NCI-H226 (cell line): ENCODE measurements at regions not wholly inside any gene's neighbourhood (a gene's known extent, or its start where the extent isn't known, plus 50 kb on each side); places are given as distances from the start of the nearest gene placed in this dataset.

ENCODE experiments used
- DNase-seq: peaks from one replicate; pipeline ENCODE4 v3.0.0-alpha.2; 2015

DNA sequence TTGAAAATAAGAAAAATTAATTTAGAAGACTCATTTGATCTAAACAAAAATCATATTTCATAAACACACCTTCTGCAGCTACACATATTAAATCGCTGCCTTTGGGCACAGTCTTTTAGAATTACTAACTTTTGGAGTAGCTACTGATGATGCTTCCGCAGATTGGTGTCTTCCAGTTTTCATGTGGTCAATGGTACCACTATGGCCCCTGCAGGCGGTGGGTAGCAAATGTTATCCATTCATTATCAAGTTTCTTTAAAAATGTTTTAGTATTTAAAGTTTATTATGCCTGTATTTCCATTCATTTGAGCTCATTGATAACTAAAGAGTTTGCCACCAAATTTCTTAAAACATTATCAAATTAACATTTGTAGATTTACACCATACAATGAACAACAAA is 122.9 kb upstream of the GRAMD2B start:
- no peak for DNase-seq

DNA sequence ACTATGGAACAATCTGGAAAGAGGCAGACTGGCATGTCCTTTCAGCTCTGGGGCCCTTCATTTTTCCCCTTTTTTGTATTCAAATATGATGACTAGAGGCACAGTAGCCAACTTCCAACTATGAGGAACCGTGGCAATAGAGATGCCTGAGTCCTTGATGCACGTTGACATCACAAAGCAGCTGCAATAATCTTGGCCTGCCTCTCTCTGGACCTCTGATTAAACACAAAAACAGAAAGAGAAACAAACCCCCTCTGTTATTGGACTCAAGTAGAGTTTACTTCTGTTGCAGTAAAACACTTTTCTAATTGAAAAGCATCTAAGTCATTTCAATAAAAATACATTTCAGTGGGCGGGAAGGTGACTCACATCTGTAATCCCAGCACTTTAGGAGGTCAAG is 122.2 kb upstream of the GRAMD2B start:
- no peak for DNase-seq

DNA sequence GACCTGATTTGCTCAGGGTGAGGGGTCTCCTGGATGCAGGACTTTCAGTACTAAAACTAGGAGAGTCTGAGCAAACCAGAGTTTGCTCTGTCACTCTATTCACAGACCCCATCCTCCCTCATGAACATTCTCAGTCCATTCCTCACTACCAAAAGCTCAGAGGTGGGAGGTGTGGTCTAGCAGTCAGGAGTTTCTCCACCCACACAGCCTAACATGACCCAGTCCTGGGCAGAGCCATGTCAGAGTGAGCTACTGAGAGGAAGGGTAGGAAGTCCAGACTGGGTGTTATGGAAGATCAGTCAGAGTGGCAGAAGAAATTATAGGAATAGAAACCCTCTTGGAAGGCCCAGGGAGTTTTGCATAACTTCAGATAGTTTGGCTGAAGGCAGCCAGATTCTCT is 113.3 kb upstream of the GRAMD2B start:
- DNase-seq = peak; percentile 9

DNA sequence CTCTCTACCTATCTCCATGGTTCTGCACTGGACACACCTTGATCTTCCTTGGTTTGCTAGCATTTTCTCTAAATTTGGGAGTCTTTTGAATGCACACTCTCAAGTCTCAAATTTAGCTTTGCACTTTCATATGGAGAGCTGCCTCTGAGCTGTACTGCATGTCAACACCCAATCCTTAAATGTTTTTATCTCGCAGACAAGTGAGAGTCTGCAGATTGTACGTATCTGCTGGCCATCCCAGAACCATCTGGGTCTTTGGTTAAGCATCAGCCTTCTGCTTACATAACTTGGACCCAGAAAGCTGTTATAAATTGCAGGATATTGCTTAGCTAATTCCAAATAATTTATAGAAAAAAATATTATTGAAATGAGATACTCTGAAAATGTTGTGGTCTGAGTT is 111.4 kb upstream of the GRAMD2B start:
- no peak for DNase-seq

DNA sequence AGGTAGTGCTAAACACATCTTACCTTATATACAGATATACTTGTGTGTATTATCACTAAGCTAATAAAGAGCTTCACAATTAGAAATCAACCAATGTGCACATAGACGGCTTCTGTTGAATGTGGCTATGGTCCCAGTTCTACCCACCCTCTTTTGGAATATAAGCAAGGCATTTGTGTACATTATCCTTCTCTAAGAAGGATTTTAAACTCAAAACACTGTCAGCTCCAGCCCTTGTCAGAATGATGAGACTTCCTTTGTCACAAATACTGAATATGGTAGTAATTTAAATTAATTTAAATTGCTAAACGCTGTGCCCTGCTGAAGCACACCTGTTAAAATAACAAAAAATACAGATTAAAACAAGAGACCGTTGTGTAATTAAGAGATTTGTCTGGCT is 107.9 kb upstream of the GRAMD2B start:
- no peak for DNase-seq

DNA sequence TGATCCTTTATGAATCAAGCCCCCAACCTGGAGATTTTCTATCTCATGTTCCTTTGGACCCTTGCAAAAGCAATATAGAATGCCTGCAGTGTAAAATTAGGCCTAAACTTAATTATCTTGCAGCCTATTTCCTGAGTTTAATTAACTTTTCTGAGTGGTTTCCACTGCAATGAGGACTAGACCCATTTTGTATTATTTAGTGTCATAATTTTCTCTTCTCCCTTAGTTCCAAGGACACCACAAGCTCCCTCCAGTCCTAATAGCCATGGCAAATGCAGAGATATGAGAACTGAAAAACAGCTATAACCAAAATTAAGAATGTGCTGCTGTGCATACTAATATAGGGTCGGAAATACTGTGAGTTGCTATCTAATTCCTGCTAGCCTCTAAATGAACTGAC is 90.9 kb upstream of the GRAMD2B start:
- no peak for DNase-seq

DNA sequence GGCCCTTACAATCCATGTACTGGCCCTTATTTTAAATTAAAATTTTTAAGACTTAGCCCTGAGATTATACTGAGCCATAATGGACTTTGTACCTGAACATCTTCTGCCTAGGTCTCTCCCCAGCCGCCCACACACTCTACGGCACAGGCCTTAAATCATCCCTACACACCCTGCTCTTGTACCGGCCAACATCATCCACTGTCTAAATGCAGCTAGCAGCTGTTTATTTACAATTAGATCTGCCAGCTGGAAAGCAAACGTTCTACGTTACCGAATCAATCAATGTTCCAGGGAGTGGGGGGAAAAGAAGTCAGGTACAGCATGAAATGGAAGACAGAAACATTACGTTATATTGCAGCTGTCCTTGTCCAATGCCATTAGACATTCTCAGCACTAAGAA is 88.4 kb upstream of the GRAMD2B start:
- DNase-seq = no peak

DNA sequence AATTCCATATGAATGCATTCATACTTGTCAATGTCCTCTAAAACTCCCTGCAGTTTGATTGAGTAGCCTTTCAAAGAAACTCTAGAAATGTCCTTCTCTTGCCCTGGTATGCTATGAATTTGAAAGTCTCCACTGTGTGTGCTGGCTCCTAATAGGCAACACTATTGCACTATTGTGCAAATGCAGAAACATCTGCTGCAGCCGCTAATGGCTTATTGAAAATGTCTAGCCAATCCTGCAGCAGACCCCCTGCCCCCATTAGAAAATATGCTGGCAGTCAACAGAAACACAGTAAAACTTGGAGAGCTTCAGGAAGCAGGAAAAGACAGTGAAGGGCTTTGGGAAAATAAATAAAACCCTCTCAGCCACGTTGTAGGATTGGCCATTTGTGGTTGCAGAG is 87.3 kb upstream of the GRAMD2B start:
- DNase-seq = no peak

DNA sequence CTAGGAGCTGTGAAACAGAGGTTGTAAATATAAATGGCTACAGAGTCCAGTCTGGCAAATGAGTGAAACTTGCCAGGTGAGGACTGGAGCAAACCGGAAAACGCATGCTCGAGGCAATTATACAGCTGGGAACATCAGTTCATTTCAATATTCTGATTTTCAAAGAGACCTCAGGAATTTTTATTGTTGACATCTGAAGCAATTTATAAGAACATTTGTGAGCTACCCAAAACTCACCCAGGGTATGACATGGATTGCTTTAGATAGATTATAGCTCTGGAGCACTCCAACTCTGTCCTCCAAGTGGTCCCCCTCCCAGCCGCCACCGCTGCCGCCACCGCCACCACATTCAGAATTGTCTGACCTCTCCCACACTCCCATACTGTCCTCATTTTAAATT is 84.6 kb upstream of the GRAMD2B start:
- no peak for DNase-seq

DNA sequence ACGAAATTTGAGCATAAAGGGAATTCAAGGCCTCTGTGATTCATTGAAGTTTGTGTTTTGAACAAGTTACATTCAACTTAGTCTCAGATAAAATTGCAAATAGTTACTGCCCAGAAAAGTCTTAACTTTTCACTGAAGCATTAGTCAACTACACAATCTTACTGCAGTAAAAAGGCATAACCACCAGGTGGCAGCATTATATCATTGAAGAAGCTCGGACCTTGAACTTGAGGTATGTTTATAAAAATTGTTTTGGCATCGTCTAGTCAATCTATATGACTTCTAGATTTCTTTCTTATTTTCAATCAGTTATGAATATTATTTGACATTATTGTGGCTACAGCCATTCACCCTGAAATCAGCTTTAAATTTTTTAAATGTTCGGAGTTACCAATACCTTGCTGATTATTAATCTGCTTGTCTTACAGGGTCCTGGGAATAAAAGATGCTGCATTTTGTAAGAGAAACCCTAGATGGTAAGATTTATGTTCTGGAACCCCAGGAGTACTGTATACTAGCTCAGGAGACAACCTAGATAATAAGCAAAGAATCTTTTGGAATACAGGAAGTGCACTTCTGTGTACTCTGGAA is 83.9 kb upstream of the GRAMD2B start:
- DNase-seq = no peak

DNA sequence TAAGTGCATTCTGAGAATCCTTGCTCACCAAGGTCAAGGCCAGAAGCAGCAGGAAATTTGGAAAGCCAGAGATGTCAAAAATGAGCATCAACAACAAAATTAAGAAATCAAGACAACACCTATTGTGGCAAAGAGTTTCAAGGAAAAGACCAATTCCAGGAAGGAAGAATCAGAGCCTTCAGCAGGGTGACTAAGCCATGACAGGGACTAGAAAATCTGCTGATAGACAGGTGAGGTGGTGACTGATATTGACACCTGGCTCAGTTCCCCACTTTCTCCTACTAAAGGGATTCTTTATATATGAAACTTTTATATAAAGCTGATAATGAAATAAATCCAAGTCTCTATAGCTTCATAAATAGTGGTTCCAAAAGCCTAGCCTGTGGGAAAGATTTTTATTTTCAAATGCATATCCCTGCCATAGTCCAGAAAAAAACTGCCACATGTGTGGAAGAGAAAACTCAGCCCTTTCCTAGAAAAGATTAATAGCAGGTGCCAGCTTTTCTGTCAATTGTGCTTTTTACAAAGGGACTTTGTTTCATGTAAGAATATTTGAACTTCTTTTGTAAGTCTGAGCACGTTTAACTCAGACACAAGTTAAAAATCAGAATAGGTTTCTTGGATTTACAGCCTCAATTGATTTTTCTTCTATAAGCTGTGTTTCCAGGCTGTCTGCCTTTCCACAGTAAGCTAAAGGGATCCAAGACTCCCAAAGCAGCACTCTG is 81.1 kb upstream of the GRAMD2B start:
- no peak for DNase-seq

DNA sequence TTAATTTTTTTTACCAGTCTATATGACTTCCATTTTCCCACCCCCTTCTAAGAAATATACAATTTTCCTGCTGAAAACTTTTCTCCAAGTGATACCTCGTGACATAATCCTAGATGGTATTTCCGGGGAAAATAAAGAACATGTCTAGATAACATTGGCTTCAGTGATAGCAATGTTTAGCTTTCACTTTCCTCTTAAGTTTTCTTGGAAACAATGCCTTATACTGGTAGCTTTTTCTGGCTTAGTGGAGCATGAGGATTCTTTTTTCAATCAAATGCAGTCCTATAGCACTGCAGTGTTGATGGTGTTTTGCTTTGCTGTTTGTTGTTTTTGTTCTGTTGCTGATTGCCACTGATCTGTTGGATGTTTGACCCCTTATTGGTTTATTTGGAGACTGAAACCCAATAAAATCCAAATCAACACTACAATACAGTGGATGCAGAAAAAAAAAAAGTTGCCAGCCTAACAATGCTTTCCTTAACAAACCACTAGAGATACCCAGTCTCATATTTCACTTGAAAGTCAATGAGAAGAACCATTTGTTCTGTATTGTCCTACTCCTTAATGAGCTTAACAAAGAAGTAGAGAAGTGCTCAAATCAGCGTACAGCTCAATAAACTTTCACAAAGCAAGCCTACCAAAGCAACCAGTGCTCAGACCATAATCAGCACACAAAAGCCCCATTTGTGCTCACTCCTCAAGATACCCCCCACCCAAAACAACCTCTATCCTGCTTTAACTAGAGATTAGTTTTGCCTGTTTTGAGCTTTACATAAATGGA is 74.2 kb upstream of the GRAMD2B start:
- DNase-seq = peak; percentile 35

DNA sequence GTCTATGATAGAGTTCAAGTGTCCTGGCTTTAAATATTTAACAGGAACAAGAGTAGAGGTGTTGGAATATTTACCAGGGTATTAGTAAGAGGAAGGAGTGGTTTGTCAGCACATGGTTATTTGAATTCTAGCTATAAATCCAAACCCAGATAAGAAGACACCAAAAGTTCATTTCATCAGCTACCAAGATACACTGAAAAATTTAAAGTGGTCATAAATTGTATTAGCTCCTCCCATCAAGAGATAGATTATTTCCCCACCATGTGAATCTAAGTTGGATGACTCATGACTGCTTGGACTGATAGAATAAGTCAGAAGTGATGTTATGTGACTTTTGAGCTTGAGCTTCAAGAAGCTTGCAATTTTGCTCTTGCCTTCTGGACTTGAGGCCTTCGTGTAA is 72.1 kb upstream of the GRAMD2B start:
- peak; percentile 81 for DNase-seq

DNA sequence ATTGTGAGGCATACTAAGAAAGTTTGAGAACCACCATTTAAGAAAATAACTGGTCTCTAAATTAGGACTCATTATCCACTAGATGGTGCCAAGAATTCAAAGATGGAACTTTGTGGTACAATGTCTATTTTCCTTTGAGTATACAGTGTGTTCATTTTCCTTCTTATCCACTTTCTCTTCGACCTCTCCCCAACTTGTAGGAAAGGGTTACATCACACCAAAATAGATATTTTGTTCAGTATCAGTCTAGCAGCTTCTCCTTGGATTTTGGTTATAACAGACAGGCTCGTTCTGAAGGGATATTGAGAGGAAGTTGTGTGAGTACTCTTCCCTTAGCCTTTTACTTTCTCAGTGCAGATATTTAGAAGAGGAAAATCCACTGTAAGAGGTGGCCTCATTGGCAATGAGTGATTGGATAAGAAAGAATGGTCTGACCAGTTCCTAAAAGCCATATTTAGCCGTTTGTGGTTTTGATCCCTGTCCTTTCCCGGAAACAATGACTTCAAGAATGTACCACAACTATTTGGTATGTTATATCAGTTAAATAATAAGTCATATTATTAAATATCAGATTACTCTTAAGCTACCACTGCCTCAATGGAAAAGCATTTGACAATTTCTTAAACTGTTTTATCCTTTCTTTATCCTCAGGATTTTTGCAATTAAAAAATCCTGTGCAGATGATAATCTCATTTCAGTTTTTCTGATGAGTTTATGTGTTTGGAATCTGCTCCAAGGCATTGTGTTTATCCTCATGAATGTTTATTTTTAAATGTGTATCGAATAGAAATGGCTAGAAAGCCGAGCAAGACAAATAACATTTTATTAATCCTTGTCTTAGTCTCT is 69.0 kb upstream of the GRAMD2B start:
- peak; percentile 85 for DNase-seq

DNA sequence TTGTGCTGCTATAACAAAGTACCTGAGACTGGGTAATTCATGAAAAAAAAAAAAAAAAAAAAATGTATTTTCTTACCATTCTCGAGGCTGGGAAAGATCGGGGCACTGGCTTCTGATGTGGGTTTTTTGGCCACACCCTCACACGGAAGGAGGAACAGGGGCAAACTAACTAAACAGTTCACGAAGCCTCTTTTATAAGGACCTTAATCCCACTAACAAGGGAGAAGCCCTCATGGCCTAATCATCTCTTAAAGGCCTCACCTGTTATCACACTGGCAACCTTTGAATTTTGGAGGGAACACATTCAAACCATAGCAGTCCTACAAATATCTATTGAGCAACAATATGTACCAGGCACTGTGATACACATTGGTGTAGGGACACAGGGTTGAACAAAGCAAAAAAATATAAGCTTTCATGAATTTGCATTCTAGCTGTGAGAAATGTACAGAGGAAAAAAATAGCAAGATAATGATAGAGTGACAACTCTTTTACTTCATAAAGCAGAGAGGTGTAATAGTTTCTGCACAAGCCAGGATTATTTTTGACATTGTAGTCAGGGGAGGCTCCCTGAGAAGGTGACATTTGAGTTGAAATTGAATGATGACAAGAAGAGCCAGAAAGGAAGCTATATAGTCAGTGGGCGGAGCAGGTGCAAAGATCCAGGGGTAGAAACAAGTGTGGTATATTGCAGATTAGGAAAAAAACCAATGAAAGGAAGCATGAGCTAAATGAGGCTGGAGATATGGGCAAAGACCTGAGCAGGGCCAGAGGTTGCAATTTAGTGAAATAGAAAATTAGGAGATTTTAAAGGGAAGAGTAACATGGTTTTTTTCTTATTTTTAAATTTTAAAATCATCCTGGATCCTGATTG is 68.1 kb upstream of the GRAMD2B start:
- no peak for DNase-seq

DNA sequence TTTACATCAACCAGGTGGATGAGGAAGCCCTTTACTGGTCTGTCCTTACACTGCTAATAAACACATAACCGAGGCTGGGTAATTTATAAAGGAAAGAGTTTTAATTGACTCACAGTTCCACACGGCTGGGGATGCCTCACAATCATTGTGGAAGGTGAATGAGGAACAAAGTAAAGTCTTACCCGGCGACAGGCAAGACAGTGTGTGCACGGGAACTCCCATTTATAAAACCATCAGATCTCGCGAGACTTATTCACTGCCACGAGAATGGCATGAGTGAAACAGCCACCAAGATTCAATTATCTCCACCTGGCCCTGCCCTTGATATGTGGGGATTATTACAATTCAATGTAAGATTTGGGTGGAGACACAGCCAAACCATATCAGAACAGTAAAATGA is 67.3 kb upstream of the GRAMD2B start:
- DNase-seq = no peak

DNA sequence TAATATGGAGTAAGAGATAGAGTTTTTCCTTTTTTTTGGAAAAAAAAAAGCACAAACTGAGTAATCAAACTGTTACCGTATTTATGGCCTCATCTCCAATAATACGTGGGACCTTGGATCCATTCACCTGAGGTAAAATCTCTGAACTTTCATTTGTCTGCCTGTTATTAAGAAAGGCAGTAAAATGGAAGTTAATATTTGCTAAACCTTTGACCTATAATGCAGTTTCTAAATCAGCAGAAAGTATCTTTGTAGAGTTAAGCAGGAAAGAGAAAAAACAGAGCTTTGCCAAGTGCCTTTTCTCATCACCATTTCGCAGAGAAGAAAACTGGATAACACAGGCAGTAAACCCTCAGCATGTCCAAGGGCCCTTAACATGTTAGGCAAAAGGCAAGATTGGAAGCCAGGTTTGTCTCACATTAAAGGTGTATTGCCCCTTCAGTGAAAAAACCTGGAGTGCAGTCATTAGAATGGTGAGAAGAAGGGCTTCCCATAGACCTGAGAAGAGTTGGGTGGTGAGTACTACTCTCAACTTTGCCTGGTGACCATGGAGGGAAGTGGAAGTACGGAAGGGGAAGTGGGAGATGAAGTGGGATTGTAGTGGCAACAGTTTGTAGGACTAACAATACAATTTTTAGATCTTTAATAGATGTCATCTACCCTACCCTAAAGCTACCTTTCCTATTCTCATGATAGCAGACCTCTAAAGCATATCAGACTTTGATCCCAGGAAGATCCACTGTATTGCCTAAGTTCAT is 65.4 kb upstream of the GRAMD2B start:
- DNase-seq = no peak

DNA sequence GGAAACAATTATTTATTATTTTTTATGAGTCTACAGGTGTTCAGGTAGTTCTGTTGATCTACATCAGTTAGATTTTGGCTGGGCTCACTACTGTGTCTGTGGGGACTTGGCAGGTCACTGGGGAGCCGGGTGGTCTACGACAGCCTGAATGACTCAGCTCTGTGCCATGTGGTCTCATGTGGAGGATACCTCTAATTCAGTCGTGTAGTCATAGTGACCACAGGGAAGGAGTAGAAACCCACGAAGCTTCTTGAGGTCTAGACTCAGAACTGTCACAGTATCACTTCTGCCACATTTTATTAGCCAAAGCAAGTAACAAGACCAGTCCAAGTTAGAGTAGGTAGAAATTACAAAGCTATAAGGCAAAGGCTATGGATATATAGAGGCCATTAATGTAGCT is 64.7 kb upstream of the GRAMD2B start:
- DNase-seq = no peak

DNA sequence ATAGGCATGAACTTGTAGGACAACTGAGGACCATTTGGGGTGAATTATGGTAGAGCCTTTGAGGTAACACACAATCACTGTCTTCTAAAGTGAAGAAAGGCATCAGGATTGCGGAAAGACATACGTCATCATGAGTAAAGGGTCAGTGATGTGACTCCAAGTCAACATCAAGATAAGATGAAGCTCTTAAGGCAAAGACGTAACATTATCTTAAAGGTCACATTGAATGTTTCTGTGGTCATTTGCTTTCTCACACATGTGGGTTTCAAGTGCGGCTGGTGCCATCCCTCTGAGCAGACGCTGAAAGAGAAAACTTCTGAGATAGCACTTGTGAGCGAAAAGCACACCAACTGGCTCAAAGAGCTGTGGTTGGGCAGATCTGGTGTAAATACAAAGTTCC is 63.3 kb upstream of the GRAMD2B start:
- DNase-seq = no peak

DNA sequence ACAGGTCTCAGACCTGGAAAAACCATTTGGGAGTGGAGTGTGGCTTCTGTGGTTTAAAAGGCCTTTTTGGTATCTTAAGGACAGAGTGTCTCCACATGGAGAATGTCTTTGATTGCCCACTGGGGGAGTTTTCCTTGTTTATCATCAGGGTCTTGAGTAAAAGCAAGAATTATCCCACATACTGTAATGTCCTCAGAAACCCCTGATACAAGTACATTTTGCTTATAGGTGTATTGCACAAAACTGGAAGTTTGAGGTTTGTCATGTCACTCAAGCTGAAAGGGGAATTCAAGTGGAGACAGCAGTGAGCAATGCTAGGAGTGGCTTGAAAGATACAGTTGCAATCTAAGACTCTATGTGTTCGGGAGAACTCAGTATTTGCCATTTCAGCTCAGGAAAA is 62.7 kb upstream of the GRAMD2B start:
- DNase-seq = peak; percentile 24

DNA sequence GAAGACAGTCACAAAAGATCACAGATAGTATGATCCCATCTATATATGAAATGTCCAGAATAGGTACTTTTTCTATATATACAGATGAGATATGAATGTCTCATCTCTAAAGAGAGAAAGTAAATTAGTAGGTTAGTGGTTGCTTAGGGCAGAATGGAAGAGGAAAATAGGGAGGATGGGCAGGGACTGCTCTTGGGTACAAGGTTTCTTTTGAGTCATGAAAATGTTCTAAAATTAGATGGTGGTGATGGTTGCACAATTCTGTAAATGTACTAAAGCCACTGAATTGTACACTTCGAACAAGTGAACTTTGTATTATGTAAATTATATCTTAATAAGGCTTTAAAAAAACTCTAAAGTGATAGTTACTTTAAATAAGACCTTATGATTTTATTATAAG is 59.6 kb upstream of the GRAMD2B start:
- no peak for DNase-seq
